Loucy (cell line): ENCODE measurements at regions not wholly inside any gene's neighbourhood (a gene's known extent, or its start where the extent isn't known, plus 50 kb on each side); places are given as distances from the start of the nearest gene placed in this dataset.

Experiments used
- CTCF ChIP-seq: fragments of 200-600 bp; sonication (generic); conservative IDR thresholded peaks from 2 replicates; pipeline ENCODE4 v1.5.1; 2014; ENCODE audit warnings: mild to moderate bottlenecking, antibody characterized with exemption, low read length
- EZH2phosphoT487 ChIP-seq: fragments of 200-600 bp; IDR thresholded peaks from 2 replicates; pipeline ENCODE4 v1.6.1; 2018; ENCODE audit warnings: antibody characterized with exemption, mild to moderate bottlenecking, moderate library complexity, borderline replicate concordance

- no peak for TF ChIP-seq CTCF
- no peak for TF ChIP-seq EZH2phosphoT487
Measured at GRCh38 chr1:89462250-89462649, 62.4 kb upstream of the LRRC8B start.
